IMR-90 (cell line): ENCODE measurements at regions not wholly inside any gene's neighbourhood (a gene's known extent, or its start where the extent isn't known, plus 50 kb on each side); places are given as distances from the start of the nearest gene placed in this dataset.

Experiments
- CEBPB ChIP-seq: IDR thresholded peaks from 2 replicates; pipeline ENCODE4 v1.6.1; 2012; ENCODE audit warnings: low read depth, low read length, improper control_type of control experiment
- ELK1 ChIP-seq: fragments of 150-350 bp; IDR thresholded peaks from 2 replicates; pipeline ENCODE4 v1.6.1; 2016; ENCODE audit warnings: low read depth, mild to moderate bottlenecking, low read length, moderate library complexity, borderline replicate concordance
- MAFK ChIP-seq: IDR thresholded peaks from 2 replicates; pipeline ENCODE4 v1.6.1; 2012; ENCODE audit warnings: low read depth, low read length, improper control_type of control experiment
- POLR2A ChIP-seq: IDR thresholded peaks from 2 replicates; pipeline ENCODE4 v1.6.1; 2012; ENCODE audit warnings: mild to moderate bottlenecking, low read depth, low read length
- SMC3 ChIP-seq: fragments of 150-350 bp; IDR thresholded peaks from 2 replicates; pipeline ENCODE4 v1.6.1; 2016; ENCODE audit warnings: low read depth, mild to moderate bottlenecking, antibody characterized with exemption, low read length, moderate library complexity
- TF ChIP-seq, protein P1 (sequence below): conservative IDR thresholded peaks from 2 replicates; pipeline ENCODE4 v1.5.1; 2012; ENCODE audit warnings: mild to moderate bottlenecking, low read depth, low read length, improper control_type of control experiment
- TF ChIP-seq, protein P2 (sequence below): fragments of 150-350 bp; IDR thresholded peaks from 2 replicates; pipeline ENCODE4 v1.6.1; 2017; ENCODE audit warnings: mild to moderate bottlenecking, antibody characterized with exemption, low read length, low read depth

DNA sequence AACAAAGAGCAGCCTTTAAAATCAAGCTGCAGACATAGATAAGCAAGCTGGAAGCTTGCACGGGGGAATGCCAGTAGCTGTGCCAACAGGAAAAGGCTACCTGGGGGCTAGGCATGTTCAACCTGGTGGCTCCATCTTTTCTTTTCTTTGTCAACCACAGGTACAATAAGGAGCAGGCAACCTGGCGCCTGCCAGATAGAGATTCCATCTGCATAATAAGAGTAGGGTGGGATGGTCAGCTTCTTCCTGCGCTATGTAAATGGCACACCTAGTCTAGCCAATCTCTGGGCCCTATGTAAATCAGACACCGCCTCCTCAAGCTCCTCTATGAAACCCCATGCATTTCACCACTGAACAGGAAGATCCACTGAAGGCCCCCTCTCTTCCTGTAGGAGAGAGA lies 87.4 kb upstream of the PKP2 start:
- TF ChIP-seq, protein P1, sequence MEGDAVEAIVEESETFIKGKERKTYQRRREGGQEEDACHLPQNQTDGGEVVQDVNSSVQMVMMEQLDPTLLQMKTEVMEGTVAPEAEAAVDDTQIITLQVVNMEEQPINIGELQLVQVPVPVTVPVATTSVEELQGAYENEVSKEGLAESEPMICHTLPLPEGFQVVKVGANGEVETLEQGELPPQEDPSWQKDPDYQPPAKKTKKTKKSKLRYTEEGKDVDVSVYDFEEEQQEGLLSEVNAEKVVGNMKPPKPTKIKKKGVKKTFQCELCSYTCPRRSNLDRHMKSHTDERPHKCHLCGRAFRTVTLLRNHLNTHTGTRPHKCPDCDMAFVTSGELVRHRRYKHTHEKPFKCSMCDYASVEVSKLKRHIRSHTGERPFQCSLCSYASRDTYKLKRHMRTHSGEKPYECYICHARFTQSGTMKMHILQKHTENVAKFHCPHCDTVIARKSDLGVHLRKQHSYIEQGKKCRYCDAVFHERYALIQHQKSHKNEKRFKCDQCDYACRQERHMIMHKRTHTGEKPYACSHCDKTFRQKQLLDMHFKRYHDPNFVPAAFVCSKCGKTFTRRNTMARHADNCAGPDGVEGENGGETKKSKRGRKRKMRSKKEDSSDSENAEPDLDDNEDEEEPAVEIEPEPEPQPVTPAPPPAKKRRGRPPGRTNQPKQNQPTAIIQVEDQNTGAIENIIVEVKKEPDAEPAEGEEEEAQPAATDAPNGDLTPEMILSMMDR, result no peak
- TF ChIP-seq POLR2A, result no peak
- TF ChIP-seq, protein P2, sequence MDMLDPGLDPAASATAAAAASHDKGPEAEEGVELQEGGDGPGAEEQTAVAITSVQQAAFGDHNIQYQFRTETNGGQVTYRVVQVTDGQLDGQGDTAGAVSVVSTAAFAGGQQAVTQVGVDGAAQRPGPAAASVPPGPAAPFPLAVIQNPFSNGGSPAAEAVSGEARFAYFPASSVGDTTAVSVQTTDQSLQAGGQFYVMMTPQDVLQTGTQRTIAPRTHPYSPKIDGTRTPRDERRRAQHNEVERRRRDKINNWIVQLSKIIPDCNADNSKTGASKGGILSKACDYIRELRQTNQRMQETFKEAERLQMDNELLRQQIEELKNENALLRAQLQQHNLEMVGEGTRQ, result no peak
- no peak for TF ChIP-seq MAFK
- no peak for TF ChIP-seq SMC3
- TF ChIP-seq CEBPB, result no peak
- no peak for TF ChIP-seq ELK1
